Suprapubic skin (tissue), 3 donors: ENCODE measurements at regions not wholly inside any gene's neighbourhood (a gene's known extent, or its start where the extent isn't known, plus 50 kb on each side); places are given as distances from the start of the nearest gene placed in this dataset.

ENCODE experiments used
- CTCF ChIP-seq, 2 donors: fragments of 200-600 bp in 1 of 2; fragments of 450-650 bp in 1 of 2; sonication (generic) in 1 of 2; IDR thresholded peaks; one replicate each; pipeline ENCODE4 v1.5.1; 2016 to 2019; ENCODE audit warnings: antibody characterized with exemption in 2 of 2, mild to moderate bottlenecking in 1 of 2, moderate library complexity in 1 of 2
- POLR2A ChIP-seq, 2 donors: fragments of 450-650 bp; IDR thresholded peaks; one replicate each; pipeline ENCODE4 v1.6.1; 2017; ENCODE audit warnings: antibody characterized with exemption in 2 of 2, mild to moderate bottlenecking in 2 of 2, moderate library complexity in 2 of 2

- no peak for TF ChIP-seq CTCF (IDR thresholded peaks at IDR 0.05)
- TF ChIP-seq POLR2A (IDR thresholded peaks at IDR 0.05) = no peak
Measured at GRCh38 chr10:11687779-11688447, 54.3 kb upstream of the ECHDC3 start.
